Renal pelvis (tissue), 1 donor: ENCODE measurements at regions not wholly inside any gene's neighbourhood (a gene's known extent, or its start where the extent isn't known, plus 50 kb on each side); places are given as distances from the start of the nearest gene placed in this dataset.

Experiments
- DNase-seq: peaks from one replicate; pipeline ENCODE4 v3.0.0-alpha.2; 2013

DNA sequence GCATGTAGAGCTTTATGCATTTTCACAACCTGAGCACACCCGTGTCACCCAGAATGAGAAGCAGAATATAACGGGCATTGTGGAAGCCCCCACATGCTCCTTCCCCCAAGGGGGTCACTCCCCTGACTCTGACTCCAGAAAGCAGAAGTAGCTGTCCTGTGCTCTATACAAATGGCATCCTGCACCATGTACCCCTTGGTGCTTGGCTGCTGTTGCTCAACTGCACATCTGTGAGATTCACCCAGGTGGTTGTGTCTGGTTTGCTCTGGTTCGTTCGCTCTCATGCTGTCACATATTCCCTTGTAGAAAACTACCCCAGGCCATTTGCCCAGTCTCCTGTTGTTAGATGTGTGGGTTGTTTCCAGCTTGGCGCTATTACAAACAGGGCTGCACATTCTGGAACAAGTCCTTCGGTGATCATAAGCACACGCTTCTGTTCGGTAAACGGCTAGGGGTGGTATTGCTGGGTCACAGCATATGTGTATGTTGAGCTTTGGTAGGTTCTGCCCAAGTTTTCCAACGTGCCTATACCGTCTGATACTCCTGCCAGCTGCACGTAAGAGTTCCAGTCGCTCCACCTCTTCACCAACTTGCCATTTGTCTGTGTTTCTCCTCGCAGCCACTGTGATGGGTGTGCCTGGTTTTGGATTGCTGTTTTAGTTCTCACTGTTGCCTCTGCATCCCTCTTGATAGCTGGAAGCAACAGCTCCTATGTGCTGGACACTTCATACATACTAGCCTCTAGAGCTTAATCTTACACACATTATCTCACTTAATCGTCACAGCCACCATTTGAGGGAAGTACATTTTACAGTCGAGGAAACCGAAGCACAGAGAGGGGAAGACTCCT, 65.4 kb upstream of the SLC6A6 start:
- DNase-seq: no peak

DNA sequence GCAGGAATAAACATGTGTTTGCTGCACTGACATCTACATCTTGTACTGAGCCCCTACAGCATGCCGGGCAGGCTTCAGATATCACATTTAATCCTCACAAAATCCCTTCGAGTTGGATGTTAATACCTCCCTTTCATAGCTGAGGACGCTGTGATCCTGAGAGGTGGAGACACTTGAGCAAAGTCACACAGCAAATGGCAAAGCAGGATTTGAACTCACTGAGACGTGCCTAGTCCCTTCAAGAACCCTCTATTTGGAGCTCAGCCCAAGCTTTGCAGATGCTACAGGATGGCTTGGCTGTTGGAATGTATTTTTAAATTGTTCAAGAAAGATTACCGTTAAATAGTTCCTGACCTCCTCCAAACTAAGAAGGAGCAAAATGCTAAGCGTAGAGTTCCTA, 64.6 kb upstream of the SLC6A6 start:
- no peak for DNase-seq

DNA sequence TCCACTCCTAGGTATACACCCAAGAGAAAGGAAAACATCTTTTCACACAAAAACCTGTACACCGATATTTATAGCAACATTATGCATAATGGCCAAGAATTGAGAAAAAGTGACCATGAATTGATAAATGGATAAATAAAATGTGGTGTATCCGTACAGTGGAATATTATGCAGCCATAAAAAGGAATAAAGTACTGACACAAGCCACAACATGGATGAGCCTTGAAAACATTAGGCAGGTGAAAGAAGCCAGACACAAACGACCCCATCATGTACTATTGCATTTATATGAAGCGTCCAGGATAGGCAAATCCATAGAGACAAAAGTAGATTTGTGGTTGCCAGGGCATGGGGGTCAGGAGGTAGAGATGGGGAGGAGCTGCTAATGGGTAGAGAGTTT, 64.2 kb upstream of the SLC6A6 start:
- DNase-seq: no peak

DNA sequence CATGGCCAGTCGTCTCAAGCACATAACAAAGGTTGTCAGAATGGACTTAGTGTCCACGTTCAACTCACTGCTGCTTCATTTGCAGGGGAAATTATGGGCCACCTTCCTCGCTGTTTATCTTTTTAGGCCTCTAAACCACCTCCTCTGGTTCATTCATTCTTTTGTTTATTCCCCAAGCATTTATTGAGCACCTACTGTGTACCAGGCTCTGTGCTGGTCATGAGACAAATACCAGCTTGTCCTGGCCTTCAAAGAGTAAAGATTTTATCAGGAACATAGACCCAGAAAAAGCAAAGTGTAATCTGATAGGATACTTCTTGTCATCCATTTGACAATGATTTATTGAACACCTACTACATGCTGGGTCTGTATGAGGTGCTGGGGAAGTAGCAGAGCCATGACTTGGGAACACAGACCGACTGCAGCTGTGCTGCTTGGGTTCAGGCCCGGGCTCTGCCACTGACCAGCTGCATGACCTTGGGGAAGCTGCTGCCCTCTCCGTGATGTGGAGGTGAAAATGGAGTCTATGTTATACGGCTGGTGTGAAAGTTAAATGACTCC, 63.4 kb upstream of the SLC6A6 start:
- no peak for DNase-seq

DNA sequence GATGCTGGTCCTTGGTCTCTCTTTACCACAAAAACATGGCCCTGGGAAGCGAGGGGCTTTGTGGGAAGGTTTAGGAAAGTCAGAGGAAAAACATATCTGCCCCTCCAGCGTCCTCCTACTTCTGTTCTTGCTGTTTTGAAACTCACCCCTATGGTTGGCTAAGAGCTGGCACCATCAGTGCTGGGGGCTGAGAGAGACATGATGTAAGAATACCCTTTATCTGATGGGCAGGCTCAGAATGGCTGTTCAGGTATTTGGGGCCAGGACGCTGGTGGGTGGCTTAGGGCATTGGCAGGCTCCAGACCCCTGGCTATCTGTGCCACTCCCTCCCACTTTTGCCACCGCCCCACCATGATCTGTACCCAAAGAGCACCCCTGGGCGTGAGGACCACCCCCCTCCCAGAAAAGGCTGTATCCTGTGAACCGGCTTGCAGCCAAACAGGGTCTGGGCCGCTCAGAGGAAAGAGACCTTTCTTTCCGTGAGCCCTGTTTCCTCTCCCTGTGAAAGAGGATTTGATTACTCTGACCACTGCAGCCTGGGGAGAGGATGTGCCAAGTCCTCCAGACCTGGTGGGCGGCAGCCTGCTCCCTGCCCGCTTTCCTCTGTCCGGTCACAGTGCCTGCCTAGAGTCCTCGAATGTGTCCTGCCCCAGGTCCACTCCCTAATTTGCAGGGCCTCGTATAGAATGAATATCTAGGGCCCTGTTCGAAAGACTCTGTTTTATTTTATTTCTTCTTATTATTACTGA, 61.3 kb upstream of the SLC6A6 start:
- DNase-seq: no peak

DNA sequence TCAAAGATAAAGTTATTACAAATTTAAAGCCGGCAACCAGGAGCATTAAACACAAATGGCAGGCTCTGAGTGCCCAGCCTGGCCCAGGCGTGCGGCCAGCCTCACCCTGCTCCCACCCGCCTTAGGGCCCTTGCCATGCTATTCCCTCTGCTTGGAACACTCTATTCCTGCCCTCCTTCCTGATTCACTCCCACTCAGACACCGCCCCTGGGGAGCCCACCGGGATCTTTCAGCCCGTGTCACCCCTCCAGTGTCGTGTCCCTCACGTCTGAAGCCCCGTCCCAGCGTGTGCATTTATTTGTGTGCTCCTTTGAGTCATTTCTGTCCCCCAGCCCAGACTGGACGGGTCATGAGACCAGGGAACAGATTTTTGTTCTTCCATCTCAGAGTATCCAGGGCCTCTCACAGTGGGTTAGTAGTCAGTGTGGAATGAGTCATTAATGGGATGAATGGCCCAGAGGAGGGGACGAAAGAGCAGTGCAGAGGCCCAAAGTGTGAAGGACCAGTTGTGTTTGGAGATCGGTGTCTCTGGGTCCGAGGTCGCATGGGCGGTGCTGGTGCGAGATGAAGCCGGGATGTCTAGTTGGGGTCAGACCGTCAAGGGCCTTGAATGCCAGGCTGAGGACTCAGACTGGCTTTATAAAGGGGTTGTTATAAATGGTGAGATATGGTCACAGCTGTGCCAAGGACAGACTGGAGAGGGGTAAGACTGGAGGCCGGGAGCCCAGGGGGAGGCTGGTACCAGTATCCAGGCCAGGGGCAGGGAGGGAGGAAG, 58.9 kb upstream of the SLC6A6 start:
- no peak for DNase-seq

DNA sequence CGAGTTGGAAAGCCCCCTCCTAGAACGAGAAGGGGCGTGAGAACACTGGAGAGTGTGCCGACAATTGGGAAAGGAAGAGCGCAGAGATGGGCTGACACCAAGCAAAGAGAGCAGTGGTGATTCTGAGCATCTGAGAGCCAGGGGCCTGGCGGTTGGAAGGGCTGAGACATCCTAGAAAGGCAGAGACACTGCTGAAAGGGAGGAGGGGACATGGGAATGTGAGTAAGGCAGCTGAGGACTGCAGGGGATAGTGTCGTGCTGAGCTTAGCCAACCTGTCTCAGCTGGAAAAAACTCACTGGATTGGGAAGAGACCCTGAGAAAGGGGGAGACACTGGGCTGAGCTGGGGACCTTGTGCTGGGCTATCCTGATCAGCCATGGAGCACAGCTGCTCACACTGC, 58.1 kb upstream of the SLC6A6 start:
- no peak for DNase-seq

DNA sequence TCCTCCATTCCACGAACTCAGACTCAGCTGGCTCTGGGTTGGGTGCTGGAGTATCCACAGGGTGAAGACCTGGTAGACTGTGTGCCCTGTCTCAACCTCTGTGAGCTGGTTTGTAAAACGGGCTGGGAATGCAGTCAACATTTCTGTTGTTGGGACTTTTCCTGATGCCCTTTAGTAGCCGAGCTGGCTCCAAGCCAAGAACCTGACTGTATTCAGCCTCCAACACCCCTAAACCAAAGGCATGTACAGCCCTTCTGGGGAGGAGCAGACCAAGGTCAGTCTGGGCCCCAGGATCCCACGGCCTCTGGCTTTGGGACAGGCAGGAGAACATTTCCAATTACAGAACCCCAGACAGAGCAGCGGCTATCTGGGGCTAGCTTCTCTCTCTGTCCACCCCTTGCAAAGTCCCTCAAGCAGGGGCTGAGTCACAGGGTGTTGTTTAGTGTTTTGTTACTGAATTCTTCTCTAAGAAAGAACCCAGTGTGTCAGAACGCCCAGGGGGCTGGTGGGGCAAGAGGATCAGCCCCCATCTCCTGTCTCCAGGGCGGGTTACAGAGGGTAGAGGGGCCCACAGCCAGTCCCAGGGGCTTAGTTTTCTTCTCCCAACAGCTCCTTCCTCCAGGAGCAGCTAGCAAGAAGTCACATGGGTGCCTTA, 56.8 kb upstream of the SLC6A6 start:
- no peak for DNase-seq

DNA sequence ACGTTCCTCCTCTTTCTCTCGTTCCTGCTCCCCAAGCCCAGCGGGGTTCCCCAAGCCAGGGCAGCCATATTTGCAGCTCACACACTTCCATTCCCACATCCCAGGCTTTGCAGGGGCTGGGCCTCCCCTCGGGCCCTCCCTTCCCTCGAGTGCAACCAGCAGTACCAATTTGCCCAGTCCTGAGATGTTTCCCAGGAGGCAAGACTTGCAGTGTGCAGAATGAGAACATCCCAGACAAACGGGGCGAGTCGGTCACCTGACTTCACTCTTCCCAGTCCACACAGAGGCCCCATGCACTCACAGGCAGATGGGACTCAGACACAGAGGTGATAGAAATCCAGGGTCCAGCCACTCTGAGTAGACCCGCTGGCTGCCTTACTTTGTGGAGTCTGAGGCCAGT, 56.2 kb upstream of the SLC6A6 start:
- no peak for DNase-seq

DNA sequence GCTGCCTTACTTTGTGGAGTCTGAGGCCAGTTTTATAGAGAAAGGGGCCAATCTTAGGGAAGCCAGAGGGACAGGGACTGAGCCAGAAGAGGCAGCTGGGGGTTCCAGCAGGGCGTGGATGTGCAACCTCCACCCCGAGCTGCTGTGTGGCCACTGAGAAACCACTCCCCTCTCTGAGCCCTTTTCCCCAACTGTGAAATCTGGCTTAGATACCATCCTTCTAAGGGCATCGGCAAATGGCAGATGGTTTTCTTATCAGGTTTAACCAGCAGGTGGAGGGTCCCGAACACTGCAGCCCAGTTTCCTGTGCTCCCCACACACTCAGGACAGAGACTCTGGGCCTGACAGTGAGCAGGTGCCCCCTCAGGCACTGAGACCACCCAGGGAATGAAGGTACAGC, 55.8 kb upstream of the SLC6A6 start:
- DNase-seq: no peak

DNA sequence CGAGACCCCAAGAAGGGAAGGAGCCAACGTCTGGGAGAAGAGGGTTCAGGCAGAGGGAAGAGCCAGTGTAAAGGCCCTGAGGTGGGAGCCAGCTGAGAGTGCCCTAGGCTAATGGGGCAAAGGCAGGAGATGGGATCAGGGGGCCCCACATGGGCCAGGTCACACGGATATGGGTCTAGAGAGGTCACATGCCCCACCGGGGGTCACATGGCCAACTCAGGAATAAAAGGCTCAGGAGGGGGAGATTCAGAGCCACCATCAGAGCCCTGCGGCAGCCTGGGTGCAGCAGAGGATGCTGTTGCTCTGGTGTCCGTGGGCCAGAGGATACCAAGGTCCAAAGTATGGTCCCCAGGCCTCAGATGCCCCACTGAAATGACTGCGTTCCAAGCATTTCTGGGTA, 55.3 kb upstream of the SLC6A6 start:
- DNase-seq: no peak

DNA sequence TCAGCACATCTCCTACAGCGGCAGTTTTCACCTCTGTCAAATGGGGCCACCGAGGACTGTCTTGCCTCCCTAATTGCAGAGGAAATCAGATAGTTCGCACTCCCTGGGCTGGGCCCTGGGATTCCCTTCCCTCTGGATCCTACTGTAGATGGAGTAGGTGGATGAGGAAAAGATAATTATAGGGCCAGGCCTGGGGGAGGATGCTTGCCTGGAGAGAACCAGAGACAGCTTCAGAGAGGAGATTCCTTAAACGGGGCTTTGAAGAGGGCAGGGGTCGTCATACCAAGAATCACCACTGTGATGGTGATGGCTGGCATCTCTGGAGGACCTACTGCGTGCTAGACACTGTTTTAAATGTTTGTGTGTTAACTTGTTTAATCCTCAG, 50.8 kb upstream of the SLC6A6 start:
- DNase-seq: no peak

DNA sequence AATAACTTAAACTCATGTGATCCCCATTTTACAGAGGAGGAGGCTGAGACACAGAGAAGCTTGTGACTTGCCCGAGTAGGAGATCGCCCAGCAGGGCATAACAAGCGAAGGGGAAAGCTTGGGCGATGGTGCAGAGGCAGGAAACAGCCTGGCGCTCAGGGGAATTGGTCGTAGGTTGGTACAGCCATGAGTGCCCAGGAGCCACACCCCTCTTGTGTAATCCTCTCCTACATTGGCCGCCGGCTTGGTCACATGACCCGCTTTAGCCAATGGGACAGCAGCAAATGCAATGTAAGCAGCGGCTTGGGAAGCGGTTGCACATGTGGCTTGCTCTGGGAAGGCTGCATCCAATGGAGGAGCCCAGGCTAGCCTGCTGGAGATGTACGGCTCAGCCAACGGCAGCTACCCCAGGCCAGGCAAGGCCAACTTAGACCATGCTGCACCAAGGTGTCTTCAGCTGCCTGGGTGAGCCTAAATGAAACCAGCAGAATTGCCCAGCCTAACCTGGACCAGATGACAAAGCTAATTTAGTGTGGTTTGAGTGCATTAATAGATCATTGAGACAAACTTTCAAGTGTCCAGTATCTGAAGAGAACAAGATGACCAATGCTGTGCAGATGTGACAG, 50.3 kb upstream of the SLC6A6 start:
- no peak for DNase-seq
